H9 (cell line): ENCODE measurements at regions not wholly inside any gene's neighbourhood (a gene's known extent, or its start where the extent isn't known, plus 50 kb on each side); places are given as distances from the start of the nearest gene placed in this dataset.

Experiments used
- DNase-seq: peaks from one replicate; pipeline ENCODE4 v3.0.0-alpha.2; 2017
- H2AFZ ChIP-seq: one replicate; pipeline ENCODE4 v1.6.1; 2013; ENCODE audit warnings: mild to moderate bottlenecking, low read length, control low read depth, moderate library complexity
- H2AK5ac ChIP-seq: 2 replicates; pipeline ENCODE4 v1.6.1; 2013; ENCODE audit warnings: low read length, control low read depth, mixed read lengths; ENCODE audit not compliant: insufficient read length
- H2BK120ac ChIP-seq: one replicate; pipeline ENCODE4 v1.6.1; 2013; ENCODE audit warnings: low read depth, mild to moderate bottlenecking, low read length, control low read depth, inconsistent platforms; ENCODE audit not compliant: poor library complexity, severe bottlenecking
- H2BK12ac ChIP-seq: 2 replicates; pipeline ENCODE4 v1.6.1; 2013; ENCODE audit warnings: low read length, control low read depth, mixed read lengths, low read depth; ENCODE audit not compliant: insufficient read length
- H2BK15ac ChIP-seq: 2 replicates; pipeline ENCODE4 v1.6.1; 2013; ENCODE audit warnings: low read depth, low read length, control low read depth
- H2BK20ac ChIP-seq: one replicate; pipeline ENCODE4 v1.6.1; 2013; ENCODE audit warnings: low read depth, mild to moderate bottlenecking, low read length, control low read depth, inconsistent platforms; ENCODE audit not compliant: poor library complexity, severe bottlenecking
- H2BK5ac ChIP-seq: 2 replicates; pipeline ENCODE4 v1.6.1; 2013; ENCODE audit warnings: low read length, control low read depth, mixed read lengths; ENCODE audit not compliant: insufficient read length
- H3K14ac ChIP-seq: 2 replicates; pipeline ENCODE4 v1.6.1; 2013; ENCODE audit warnings: low read length, control low read depth; ENCODE audit not compliant: insufficient read depth
- H3K18ac ChIP-seq: 2 replicates; pipeline ENCODE4 v1.6.1; 2013; ENCODE audit warnings: low read depth, mild to moderate bottlenecking, mixed read lengths, low read length, control low read depth; ENCODE audit not compliant: insufficient read length
- H3K23ac ChIP-seq: 2 replicates; pipeline ENCODE4 v1.6.1; 2013; ENCODE audit warnings: low read length, control low read depth, mixed read lengths, low read depth; ENCODE audit not compliant: insufficient read length
- H3K23me2 ChIP-seq: 2 replicates; pipeline ENCODE4 v1.6.1; 2013; ENCODE audit warnings: low read depth, mild to moderate bottlenecking, mixed read lengths, low read length, control low read depth; ENCODE audit not compliant: insufficient read length, poor library complexity, severe bottlenecking
- H3K27ac ChIP-seq: 2 replicates; pipeline ENCODE4 v1.5.1; 2013; ENCODE audit warnings: low read length, control low read depth, mixed read lengths, low read depth; ENCODE audit not compliant: insufficient read length
- H3K27me3 ChIP-seq: 2 replicates; pipeline ENCODE4 v1.6.1; 2013; ENCODE audit warnings: low read length, control low read depth, inconsistent platforms; ENCODE audit not compliant: insufficient read depth
- H3K4ac ChIP-seq: 2 replicates; pipeline ENCODE4 v1.6.1; 2013; ENCODE audit warnings: low read depth, mild to moderate bottlenecking, control low read depth, inconsistent platforms, low read length, moderate library complexity
- H3K4me1 ChIP-seq: 2 replicates; pipeline ENCODE4 v1.6.1; 2013; ENCODE audit warnings: low read length, control low read depth, inconsistent platforms; ENCODE audit not compliant: insufficient read depth
- H3K4me2 ChIP-seq: 2 replicates; pipeline ENCODE4 v1.6.1; 2013; ENCODE audit warnings: low read length, control low read depth, mixed read lengths; ENCODE audit not compliant: insufficient read length, insufficient read depth
- H3K56ac ChIP-seq: 2 replicates; pipeline ENCODE4 v1.6.1; 2013; ENCODE audit warnings: low read depth, mild to moderate bottlenecking, mixed read lengths, low read length, control low read depth; ENCODE audit not compliant: insufficient read length
- H3K79me1 ChIP-seq: 2 replicates; pipeline ENCODE4 v1.6.1; 2013; ENCODE audit warnings: low read depth, mild to moderate bottlenecking, moderate library complexity, low read length, control low read depth, inconsistent platforms; ENCODE audit not compliant: insufficient read depth, poor library complexity, severe bottlenecking
- H3K79me2 ChIP-seq: 2 replicates; pipeline ENCODE4 v1.6.1; 2013; ENCODE audit warnings: low read length, control low read depth, inconsistent platforms; ENCODE audit not compliant: insufficient read depth
- H3K9ac ChIP-seq: 2 replicates; pipeline ENCODE4 v1.6.1; 2013; ENCODE audit warnings: low read length, control low read depth, mixed read lengths; ENCODE audit not compliant: insufficient read length; ENCODE audit errors: extremely low read depth
- H3K9me3 ChIP-seq: one replicate; pipeline ENCODE4 v1.6.1; 2013; ENCODE audit warnings: low read depth, low read length, inconsistent platforms; ENCODE audit not compliant: control insufficient read depth
- H3T11ph ChIP-seq: one replicate; pipeline ENCODE4 v1.6.1; 2013; ENCODE audit warnings: mild to moderate bottlenecking, low read length, control low read depth, inconsistent platforms
- H4K20me1 ChIP-seq: one replicate; pipeline ENCODE4 v1.6.1; 2013; ENCODE audit not compliant: control insufficient read depth, insufficient read length, insufficient read depth
- H4K5ac ChIP-seq: 2 replicates; pipeline ENCODE4 v1.6.1; 2013; ENCODE audit warnings: low read depth, mild to moderate bottlenecking, mixed read lengths, low read length, control low read depth; ENCODE audit not compliant: insufficient read length
- H4K8ac ChIP-seq: replicated peaks from 2 replicates; pipeline ENCODE4 v1.6.1; 2013; ENCODE audit warnings: low read length, control low read depth, mixed read lengths, low read depth; ENCODE audit not compliant: insufficient read length
- H4K91ac ChIP-seq: 2 replicates; pipeline ENCODE4 v1.6.1; 2013; ENCODE audit warnings: low read depth, mild to moderate bottlenecking, moderate library complexity, mixed read lengths, low read length, control low read depth; ENCODE audit not compliant: insufficient read length
- H3K27ac Mint-ChIP-seq, 3 experiments: 2 replicates in 2 of 3; 3 replicates in 1 of 3; pipeline ENCODE4 v1.8.0; 2020 to 2021; ENCODE audit warnings: mixed read lengths in 3 of 3, mild to moderate bottlenecking in 1 of 3, moderate library complexity in 1 of 3
- H3K27me3 Mint-ChIP-seq: 2 replicates; pipeline ENCODE4 v1.8.0; 2021; ENCODE audit warnings: low read depth, mild to moderate bottlenecking, moderate library complexity, mixed read lengths
- H3K36me3 Mint-ChIP-seq, 3 experiments: 2 replicates in 2 of 3; 3 replicates in 1 of 3; pipeline ENCODE4 v1.8.0; 2020 to 2021; ENCODE audit warnings: low read depth in 3 of 3, mixed read lengths in 3 of 3; ENCODE audit not compliant: insufficient read depth in 1 of 3
- H3K4me1 Mint-ChIP-seq, 2 experiments: 2 replicates each; pipeline ENCODE4 v1.8.0; 2020; ENCODE audit warnings: mixed read lengths in 2 of 2
- H3K4me3 Mint-ChIP-seq, 2 experiments: 2 replicates in 1 of 2; 3 replicates in 1 of 2; pipeline ENCODE4 v1.8.0; 2020 to 2021; ENCODE audit warnings: mild to moderate bottlenecking in 2 of 2, mixed read lengths in 2 of 2, moderate library complexity in 1 of 2
- H3K9me3 Mint-ChIP-seq, 2 experiments: 2 replicates in 1 of 2; 3 replicates in 1 of 2; pipeline ENCODE4 v1.8.0; 2020; ENCODE audit warnings: mild to moderate bottlenecking in 2 of 2, mixed read lengths in 2 of 2, moderate library complexity in 1 of 2
- WGBS: extraction: QIAGEN DNeasy Blood & Tissue Kit; methylation state at CpG from one replicate; pipeline ENCODE4 v1.1.7; 2013; ENCODE audit warnings: missing lambda C conversion rate, low lambda C conversion rate, mixed read lengths; ENCODE audit not compliant: insufficient read length; ENCODE audit errors: extremely low coverage; 5-methylcytosine and 5-hydroxymethylcytosine counted together
- TF ChIP-seq, protein P1 (sequence below): fragments of 200-600 bp; sonication (generic); conservative IDR thresholded peaks from 3 replicates; pipeline ENCODE4 v1.8.0; 2021; ENCODE audit warnings: antibody characterized with exemption, mild to moderate bottlenecking

DNA sequence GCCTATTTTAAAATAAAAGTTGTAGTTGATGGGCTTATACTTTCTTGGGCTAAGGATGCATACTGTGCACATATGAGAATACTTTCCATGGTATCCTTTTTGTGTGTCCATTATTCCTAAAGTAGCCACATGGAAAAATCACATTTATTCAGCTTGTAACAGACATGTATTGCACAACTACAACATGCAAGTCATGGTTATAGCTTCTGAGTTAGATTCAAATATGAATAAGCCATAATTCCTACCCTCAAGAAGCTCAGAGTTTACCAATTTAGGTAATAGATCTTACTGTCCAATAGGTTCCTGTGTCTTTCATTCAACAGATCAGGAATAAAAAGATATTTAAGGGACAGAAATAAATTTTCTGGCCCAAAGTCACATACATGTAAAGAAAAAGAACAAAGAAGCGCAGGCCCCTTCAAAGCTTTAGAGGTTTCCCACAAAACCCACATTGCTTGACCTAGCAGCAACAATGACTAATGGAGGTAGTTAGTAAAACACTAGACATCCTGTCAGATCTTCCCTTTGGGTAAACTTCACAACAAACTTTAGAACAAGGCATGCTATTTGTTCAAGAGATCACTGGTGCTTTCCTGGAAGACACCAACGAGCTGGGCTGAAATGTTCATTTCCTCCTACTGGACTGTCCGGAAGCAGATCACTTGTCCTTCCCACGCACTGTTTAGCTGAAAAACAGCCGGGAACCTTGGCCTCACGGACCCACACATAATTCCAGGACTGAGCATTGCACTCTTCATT is 78.4 kb upstream of the ITGA1 start:
- no peak overlapping the region for H2BK5ac ChIP-seq
- Mint-ChIP-seq H3K4me3 (no peak overlapping the region), H3K36me3 (no peaks in the 10 kb centered on the region), H3K27me3 (peaks cover 1% of the 10 kb centered on the region; the same call in 1 of the 2 replicates), H3K27ac (no peak overlapping the region), H3K9me3 (no peaks in the 10 kb centered on the region), H3K4me1 (peaks cover 9 to 13% of the 10 kb centered on the region in 2 experiments)
- TF ChIP-seq, protein P1, sequence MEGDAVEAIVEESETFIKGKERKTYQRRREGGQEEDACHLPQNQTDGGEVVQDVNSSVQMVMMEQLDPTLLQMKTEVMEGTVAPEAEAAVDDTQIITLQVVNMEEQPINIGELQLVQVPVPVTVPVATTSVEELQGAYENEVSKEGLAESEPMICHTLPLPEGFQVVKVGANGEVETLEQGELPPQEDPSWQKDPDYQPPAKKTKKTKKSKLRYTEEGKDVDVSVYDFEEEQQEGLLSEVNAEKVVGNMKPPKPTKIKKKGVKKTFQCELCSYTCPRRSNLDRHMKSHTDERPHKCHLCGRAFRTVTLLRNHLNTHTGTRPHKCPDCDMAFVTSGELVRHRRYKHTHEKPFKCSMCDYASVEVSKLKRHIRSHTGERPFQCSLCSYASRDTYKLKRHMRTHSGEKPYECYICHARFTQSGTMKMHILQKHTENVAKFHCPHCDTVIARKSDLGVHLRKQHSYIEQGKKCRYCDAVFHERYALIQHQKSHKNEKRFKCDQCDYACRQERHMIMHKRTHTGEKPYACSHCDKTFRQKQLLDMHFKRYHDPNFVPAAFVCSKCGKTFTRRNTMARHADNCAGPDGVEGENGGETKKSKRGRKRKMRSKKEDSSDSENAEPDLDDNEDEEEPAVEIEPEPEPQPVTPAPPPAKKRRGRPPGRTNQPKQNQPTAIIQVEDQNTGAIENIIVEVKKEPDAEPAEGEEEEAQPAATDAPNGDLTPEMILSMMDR: no peak
- H2AFZ ChIP-seq: no peak overlapping the region
- H3K4me1 ChIP-seq: peaks cover 3% of the 10 kb centered on the region; the same call in 1 of the 2 replicates
- no peak overlapping the region for H3T11ph ChIP-seq
- no peak overlapping the region for H2BK120ac ChIP-seq
- no peak overlapping the region for H3K56ac ChIP-seq
- no peaks in the 10 kb centered on the region for H3K27me3 ChIP-seq
- H2AK5ac ChIP-seq: no peak overlapping the region
- no peak overlapping the region for H3K9ac ChIP-seq
- WGBS: no CpG with 5 or more reads among the region's 6 CpGs
- H3K79me2 ChIP-seq: no peaks in the 10 kb centered on the region
- no peak overlapping the region for H3K18ac ChIP-seq
- H4K5ac ChIP-seq: no peak overlapping the region
- no peak overlapping the region for H3K27ac ChIP-seq
- H3K9me3 ChIP-seq: no peaks in the 10 kb centered on the region
- DNase-seq: no peak
- H3K4ac ChIP-seq: no peak overlapping the region
- no peak overlapping the region for H3K23ac ChIP-seq
- H4K91ac ChIP-seq: no peak overlapping the region
- no peaks in the 10 kb centered on the region for H3K79me1 ChIP-seq
- H3K14ac ChIP-seq: no peak overlapping the region
- no peak overlapping the region for H2BK15ac ChIP-seq
- H3K4me2 ChIP-seq: no peak overlapping the region
- H4K8ac ChIP-seq: no peak overlapping the region
- no peaks in the 10 kb centered on the region for H3K23me2 ChIP-seq
- H2BK20ac ChIP-seq: no peak overlapping the region
- no peaks in the 10 kb centered on the region for H4K20me1 ChIP-seq
- no peak overlapping the region for H2BK12ac ChIP-seq
